B cell (primary cell): ENCODE measurements at regions not wholly inside any gene's neighbourhood (a gene's known extent, or its start where the extent isn't known, plus 50 kb on each side); places are given as distances from the start of the nearest gene placed in this dataset.

Experiments used
- ATAC-seq: fragments of 200-7000 bp; cut with Tn5 transposase; one replicate; pipeline ENCODE4 v1.10.0; 2021; ENCODE audit warnings: low read depth, mild to moderate bottlenecking, moderate number of reproducible peaks, moderate library complexity
- CTCF ChIA-PET: fragments of 350-600 bp; sonication (Branson Sonifier 250); formaldehyde crosslinking; loops from one replicate; lab custom pipeline; 2021; ENCODE audit warnings: antibody characterized with exemption, inconsistent platforms; lab: Charles Lee
- POLR2A ChIA-PET: fragments of 350-600 bp; sonication (Branson Sonifier 250); formaldehyde crosslinking; loops from one replicate; lab custom pipeline; 2021; ENCODE audit warnings: antibody characterized with exemption; lab: Charles Lee
- DNase-seq: peaks from one replicate; pipeline ENCODE4 v3.0.0; 2013
- H2AFZ ChIP-seq: 2 replicates; pipeline ENCODE4 v1.6.1; 2012; ENCODE audit warnings: mild to moderate bottlenecking, low read depth, low read length; ENCODE audit not compliant: insufficient read depth, poor library complexity, severe bottlenecking
- H3K27ac ChIP-seq, 2 donors: 1 replicate in 1 of 2; 2 replicates in 1 of 2; pipeline ENCODE4 v1.5.1; 2012 to 2013; ENCODE audit warnings: low read length in 2 of 2, mild to moderate bottlenecking in 2 of 2, moderate library complexity in 1 of 2
- H3K27me3 ChIP-seq, 4 experiments: fragments of 200-600 bp in 1 of 4; sonication (generic) in 1 of 4; replicated peaks in 1 of 4; 1 replicate in 2 of 4; 2 replicates in 2 of 4; pipeline versions ENCODE4 v1.6.1 to v1.7.0; 2013 to 2016; ENCODE audit warnings: low read length in 3 of 4, mild to moderate bottlenecking in 2 of 4, mixed read lengths in 1 of 4, moderate library complexity in 1 of 4; ENCODE audit not compliant: insufficient read depth in 4 of 4, control insufficient read depth in 3 of 4; ENCODE audit errors: control extremely low read depth in 1 of 4
- H3K36me3 ChIP-seq, 2 experiments: replicated peaks in 1 of 2; 1 replicate in 1 of 2; 2 replicates in 1 of 2; pipeline versions ENCODE4 v1.6.1 to v1.7.1; 2013; ENCODE audit warnings: low read length in 1 of 2; ENCODE audit not compliant: insufficient read depth in 2 of 2, control insufficient read depth in 1 of 2; ENCODE audit errors: control extremely low read depth in 1 of 2, extremely low read depth in 1 of 2
- H3K4me1 ChIP-seq, 2 donors: fragments of 200-600 bp in 1 of 2; sonication (generic) in 1 of 2; 1 replicate in 1 of 2; 2 replicates in 1 of 2; pipeline versions ENCODE4 v1.5.1 to v1.6.1; 2013 to 2017; ENCODE audit warnings: low read length in 2 of 2; ENCODE audit not compliant: control insufficient read depth in 2 of 2, insufficient read depth in 2 of 2
- H3K4me2 ChIP-seq: replicated peaks from 2 replicates; pipeline ENCODE3; 2012; ENCODE audit warnings: mild to moderate bottlenecking, low read depth, low read length; ENCODE audit not compliant: poor library complexity, severe bottlenecking
- H3K4me3 ChIP-seq, 5 experiments: fragments of 200-600 bp in 1 of 5; sonication (generic) in 1 of 5; 1 replicate in 3 of 5; 2 replicates in 2 of 5; pipeline versions ENCODE4 v1.5.1 to v1.7.0; 2011 to 2016; ENCODE audit warnings: low read length in 4 of 5, mild to moderate bottlenecking in 4 of 5, low read depth in 2 of 5, control low read depth in 1 of 5, moderate library complexity in 1 of 5; ENCODE audit not compliant: insufficient read depth in 1 of 5; ENCODE audit errors: control extremely low read depth in 1 of 5, extremely low read depth in 1 of 5
- H3K79me2 ChIP-seq: fragments of 200-600 bp; sonication (generic); one replicate; pipeline ENCODE4 v1.6.0; 2016; ENCODE audit warnings: low read length; ENCODE audit not compliant: control insufficient read depth, insufficient read depth
- H3K9ac ChIP-seq: fragments of 200-600 bp; sonication (generic); 2 replicates; pipeline ENCODE4 v1.6.1; 2017; ENCODE audit warnings: mild to moderate bottlenecking, low read length, moderate library complexity
- H3K9me3 ChIP-seq, 3 donors: one replicate each; pipeline versions ENCODE4 v1.6.1 to v1.7.1; 2013; ENCODE audit warnings: low read length in 2 of 3; ENCODE audit not compliant: control insufficient read depth in 2 of 3, insufficient read depth in 1 of 3; ENCODE audit errors: control extremely low read depth in 1 of 3
- H4K20me1 ChIP-seq: 2 replicates; pipeline ENCODE4 v1.6.0; 2012; ENCODE audit warnings: mild to moderate bottlenecking, low read length; ENCODE audit not compliant: insufficient read depth, control insufficient read depth, poor library complexity, severe bottlenecking
- H3K27ac Mint-ChIP-seq: one replicate; pipeline ENCODE4 v1.8.0; 2021; ENCODE audit warnings: mixed read lengths
- H3K27me3 Mint-ChIP-seq: one replicate; pipeline ENCODE4 v1.8.0; 2021; ENCODE audit warnings: mixed read lengths
- H3K4me1 Mint-ChIP-seq: one replicate; pipeline ENCODE4 v1.8.0; 2021; ENCODE audit warnings: mixed read lengths
- H3K4me3 Mint-ChIP-seq: one replicate; pipeline ENCODE4 v1.8.0; 2021; ENCODE audit warnings: mixed read lengths
- H3K9me3 Mint-ChIP-seq: one replicate; pipeline ENCODE4 v1.8.0; 2022; ENCODE audit warnings: mixed read lengths; ENCODE audit not compliant: insufficient read depth
- CTCF ChIP-seq: fragments of 200-600 bp; IDR thresholded peaks from one replicate; pipeline ENCODE4 v1.8.0; 2022; ENCODE audit warnings: antibody characterized with exemption, mild to moderate bottlenecking
- EZH2 ChIP-seq: IDR thresholded peaks from 2 replicates; pipeline ENCODE4 v1.6.1; 2012; ENCODE audit warnings: borderline replicate concordance, low read depth, mild to moderate bottlenecking, moderate library complexity, low read length; ENCODE audit not compliant: insufficient read depth, poor library complexity, severe bottlenecking
- WGBS: methylation state at CpG from one replicate; pipeline ENCODE4 v1.1.5; 2013; ENCODE audit warnings: missing lambda C conversion rate; ENCODE audit not compliant: insufficient coverage; 5-methylcytosine and 5-hydroxymethylcytosine counted together
- intact Hi-C: fragments of 100-400 bp; cut with micrococcal nuclease; formaldehyde crosslinking; loops from one replicate; pipeline ENCODE4 v1.10.0; 2022

- Histone ChIP-seq H3K27me3 (no peaks in the 10 kb centered on the region), H3K4me2 (no peak overlapping the region), H3K9me3 (no peaks in the 10 kb centered on the region), H3K4me1 (peaks cover 10 to 20% of the 10 kb centered on the region in 2 donors), H3K36me3 (no peaks in the 10 kb centered on the region), H3K9ac (no peak overlapping the region), H3K79me2 (no peaks in the 10 kb centered on the region), H3K27ac (no peak overlapping the region), H3K4me3 (no peak overlapping the region), H2AFZ (no peak overlapping the region), H4K20me1 (no peaks in the 10 kb centered on the region)
- WGBS = no CpG with 5 or more reads among the region's 1 CpG
- Mint-ChIP-seq H3K9me3 (no peaks in the 10 kb centered on the region), H3K27me3 (no peaks in the 10 kb centered on the region), H3K4me1 (peaks cover 25% of the 10 kb centered on the region), H3K4me3 (no peak overlapping the region), H3K27ac (no peak overlapping the region)
- intact Hi-C loops = no loop called here
- DNase-seq = no peak
- TF ChIP-seq CTCF (no peak), EZH2 (no peak)
- ATAC-seq = no peak
- ChIA-PET POLR2A (no interaction called here), CTCF (interaction anchor here (1.2 kb wide), 1 partner anchor 237 kb away, joined by 4 read pairs; no protein-coding TSS in a partner anchor)
Observed at GRCh38 chr5:18702821-18703220, 1068.6 kb downstream of the TAF11L14 start.

GRCh38 chr5:18712936-18713485 is 1078.8 kb downstream of the TAF11L14 start:
- DNase-seq = no peak

More at GRCh38 chr5:18712936-18713485, 1078.8 kb downstream of the TAF11L14 start:
- no peak overlapping the region for H3K27ac Mint-ChIP-seq
- WGBS = no CpG with 5 or more reads among the region's 5 CpGs
- Histone ChIP-seq H3K27me3 (no peaks in the 10 kb centered on the region), H3K4me1 (no peaks in the 10 kb centered on the region), H3K27ac (no peak overlapping the region), H3K4me2 (no peak overlapping the region), H2AFZ (no peak overlapping the region), H3K9ac (no peak overlapping the region), H3K4me3 (no peak overlapping the region), H3K79me2 (peaks cover 3% of the 10 kb centered on the region), H3K36me3 (no peaks in the 10 kb centered on the region), H3K9me3 (no peaks in the 10 kb centered on the region), H4K20me1 (no peaks in the 10 kb centered on the region)
- no peak for ATAC-seq
- H3K4me3 Mint-ChIP-seq = no peak overlapping the region
- no peaks in the 10 kb centered on the region for H3K27me3 Mint-ChIP-seq
- H3K4me1 Mint-ChIP-seq = peaks cover 3% of the 10 kb centered on the region
- CTCF ChIA-PET = no interaction called here
- POLR2A ChIA-PET = no interaction called here
- no peak for TF ChIP-seq CTCF
- TF ChIP-seq EZH2 = no peak
- no peaks in the 10 kb centered on the region for H3K9me3 Mint-ChIP-seq
- intact Hi-C loops = no loop called here
